HG03025 (cell line): ENCODE measurements at regions not wholly inside any gene's neighbourhood (a gene's known extent, or its start where the extent isn't known, plus 50 kb on each side); places are given as distances from the start of the nearest gene placed in this dataset.

Experiments used
- ATAC-seq: cut with Tn5 transposase; IDR thresholded peaks from one replicate; pipeline ENCODE4 v1.9.1; 2021; ENCODE audit warnings: mild to moderate bottlenecking, moderate library complexity; ENCODE audit not compliant: unreplicated experiment, low FRiP score

- ATAC-seq = no peak
These were observed 227.2 kb upstream of the SETBP1 start for GRCh38 chr18:44453505-44453904.

GRCh38 chr18:44458777-44459176 is 221.9 kb upstream of the SETBP1 start:
- no peak for ATAC-seq

GRCh38 chr18:44464398-44465180 is 216.1 kb upstream of the SETBP1 start:
- no peak for ATAC-seq

- no peak for ATAC-seq
These were observed 215.3 kb upstream of the SETBP1 start for GRCh38 chr18:44465381-44465841.

GRCh38 chr18:44466997-44467396 is 213.7 kb upstream of the SETBP1 start:
- ATAC-seq = no peak

GRCh38 chr18:44467718-44468117 is 213.0 kb upstream of the SETBP1 start:
- no peak for ATAC-seq

- ATAC-seq = no peak
These were observed 207.2 kb upstream of the SETBP1 start for GRCh38 chr18:44473394-44474066.

- no peak for ATAC-seq
These were observed 206.6 kb upstream of the SETBP1 start for GRCh38 chr18:44474067-44474411.

- ATAC-seq = no peak
These were observed 206.1 kb upstream of the SETBP1 start for GRCh38 chr18:44474591-44474990.

- no peak for ATAC-seq
These were observed 197.9 kb upstream of the SETBP1 start for GRCh38 chr18:44482761-44483160.

- no peak for ATAC-seq
These were observed 185.5 kb upstream of the SETBP1 start for GRCh38 chr18:44495151-44495550.

GRCh38 chr18:44497311-44497710 is 183.4 kb upstream of the SETBP1 start:
- ATAC-seq = no peak

- no peak for ATAC-seq
These were observed 182.8 kb upstream of the SETBP1 start for GRCh38 chr18:44497757-44498490.

GRCh38 chr18:44500808-44501610 is 179.7 kb upstream of the SETBP1 start:
- no peak for ATAC-seq

GRCh38 chr18:44502221-44502620 is 178.5 kb upstream of the SETBP1 start:
- no peak for ATAC-seq

- ATAC-seq = no peak
These were observed 177.9 kb upstream of the SETBP1 start for GRCh38 chr18:44502790-44503189.

GRCh38 chr18:44503854-44504253 is 176.8 kb upstream of the SETBP1 start:
- no peak for ATAC-seq

GRCh38 chr18:44507729-44508325 is 172.9 kb upstream of the SETBP1 start:
- ATAC-seq = no peak

- ATAC-seq = no peak
These were observed 172.2 kb upstream of the SETBP1 start for GRCh38 chr18:44508474-44508873.

GRCh38 chr18:44509048-44509447 is 171.6 kb upstream of the SETBP1 start:
- ATAC-seq = no peak
